Bronchial epithelial cell (primary cell): ENCODE measurements at regions not wholly inside any gene's neighbourhood (a gene's known extent, or its start where the extent isn't known, plus 50 kb on each side); places are given as distances from the start of the nearest gene placed in this dataset.

Experiments
- DNase-seq: peaks from one replicate; pipeline ENCODE4 v3.0.0-alpha.2; 2010; ENCODE audit warnings: low read depth
- FAIRE-seq: peaks from 2 replicates; lab custom pipeline; 2011; peaks lifted over from hg19 to GRCh38; lab: Jason Lieb, UNC
- H3K27me3 ChIP-seq: 2 replicates; pipeline ENCODE4 v1.5.1; 2011; ENCODE audit warnings: low read length; ENCODE audit not compliant: control insufficient read depth, insufficient read depth
- H3K36me3 ChIP-seq: 2 replicates; pipeline ENCODE4 v1.5.1; 2011; ENCODE audit warnings: low read length; ENCODE audit not compliant: control insufficient read depth, insufficient read depth
- H3K4me3 ChIP-seq: 2 replicates; pipeline ENCODE4 v1.5.1; 2011; ENCODE audit warnings: mild to moderate bottlenecking, low read depth, low read length, control low read depth
- CTCF ChIP-seq: IDR thresholded peaks from 2 replicates; pipeline ENCODE4 v1.5.1; 2011; ENCODE audit warnings: mild to moderate bottlenecking, moderate library complexity, low read length, control low read depth, inconsistent platforms; ENCODE audit not compliant: insufficient read depth, severe bottlenecking

GRCh38 chr1:221182791-221183533, 303.7 kb downstream of the HLX start:
- no peak overlapping the region for H3K4me3 ChIP-seq
- DNase-seq (no peak), FAIRE-seq (no peak)
- H3K36me3 ChIP-seq: no peaks in the 10 kb centered on the region
- no peaks in the 10 kb centered on the region for H3K27me3 ChIP-seq
- TF ChIP-seq CTCF: no peak

- FAIRE-seq (no peak), DNase-seq (no peak)
- no peak overlapping the region for H3K4me3 ChIP-seq
- TF ChIP-seq CTCF: no peak
- no peaks in the 10 kb centered on the region for H3K36me3 ChIP-seq
- no peaks in the 10 kb centered on the region for H3K27me3 ChIP-seq
Observed at GRCh38 chr1:221184131-221184794, 305.0 kb downstream of the HLX start.

- Histone ChIP-seq H3K27me3 (no peaks in the 10 kb centered on the region), H3K36me3 (no peaks in the 10 kb centered on the region), H3K4me3 (no peak overlapping the region)
- TF ChIP-seq CTCF: no peak
- FAIRE-seq (no peak), DNase-seq (no peak)
Observed at GRCh38 chr1:221187174-221187573, 307.9 kb downstream of the HLX start.

GRCh38 chr1:221188458-221188857, 309.2 kb downstream of the HLX start:
- DNase-seq (no peak), FAIRE-seq (no peak)
- H3K27me3 ChIP-seq: no peaks in the 10 kb centered on the region
- no peak overlapping the region for H3K4me3 ChIP-seq
- H3K36me3 ChIP-seq: no peaks in the 10 kb centered on the region
- TF ChIP-seq CTCF: no peak

GRCh38 chr1:221190249-221190648, 311.0 kb downstream of the HLX start:
- H3K27me3 ChIP-seq: no peaks in the 10 kb centered on the region
- DNase-seq: no peak
- no peak overlapping the region for H3K4me3 ChIP-seq
- no peak for FAIRE-seq
- no peak for TF ChIP-seq CTCF
- H3K36me3 ChIP-seq: no peaks in the 10 kb centered on the region

- no peak for FAIRE-seq
Observed at GRCh38 chr1:221192055-221192454, 312.8 kb downstream of the HLX start.

More at GRCh38 chr1:221192055-221192454, 312.8 kb downstream of the HLX start:
- no peak for DNase-seq
- no peak for TF ChIP-seq CTCF
- H3K27me3 ChIP-seq: no peaks in the 10 kb centered on the region
- H3K4me3 ChIP-seq: no peak overlapping the region
- H3K36me3 ChIP-seq: no peaks in the 10 kb centered on the region
